HL-60 (cell line): ENCODE measurements at regions not wholly inside any gene's neighbourhood (a gene's known extent, or its start where the extent isn't known, plus 50 kb on each side); places are given as distances from the start of the nearest gene placed in this dataset.

ENCODE experiments used
- CTCF ChIP-seq: IDR thresholded peaks from one replicate; pipeline ENCODE4 v1.5.1; 2011; ENCODE audit warnings: low read length, control low read depth, inconsistent platforms; ENCODE audit not compliant: insufficient read depth
- GABPA ChIP-seq: IDR thresholded peaks from 2 replicates; pipeline ENCODE4 v1.6.1; 2012; ENCODE audit warnings: low read depth
- POLR2AphosphoS5 ChIP-seq: IDR thresholded peaks from 2 replicates; pipeline ENCODE4 v1.6.1; 2012; ENCODE audit warnings: low read depth
- REST ChIP-seq: IDR thresholded peaks from 2 replicates; pipeline ENCODE4 v1.6.1; 2012; ENCODE audit warnings: low read depth; ENCODE audit not compliant: insufficient replicate concordance
- SPI1 ChIP-seq: IDR thresholded peaks from 2 replicates; pipeline ENCODE4 v1.6.1; 2012; ENCODE audit warnings: low read depth, mild to moderate bottlenecking, borderline replicate concordance

DNA sequence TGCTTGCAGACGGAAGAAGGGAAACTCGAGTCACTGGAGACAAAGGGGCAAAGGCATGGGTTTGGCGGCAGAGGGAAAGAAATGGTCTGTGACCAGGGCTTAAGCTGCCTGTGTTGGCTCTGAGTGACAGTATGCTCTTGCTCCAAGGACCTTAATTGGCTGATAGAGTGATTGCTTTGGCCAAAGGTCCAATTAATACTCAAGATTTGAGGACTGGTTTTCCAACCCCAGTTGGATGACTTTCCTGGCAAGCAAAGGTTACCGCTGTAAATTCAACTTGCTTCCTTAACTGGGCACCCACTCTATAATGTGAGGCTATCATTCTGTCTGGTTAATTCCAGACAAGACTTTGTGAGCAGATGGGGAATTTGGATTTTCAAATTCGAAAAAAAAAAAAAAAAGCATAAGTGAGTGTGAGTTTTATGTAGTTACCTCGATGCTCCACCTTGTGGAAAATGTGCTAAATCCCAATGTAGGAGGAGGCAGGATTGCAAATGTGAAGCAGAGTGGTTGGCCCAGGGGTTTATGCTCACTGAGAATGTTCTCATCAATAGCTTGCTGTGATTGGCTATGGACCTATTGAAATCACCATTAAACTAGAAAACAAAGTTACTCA is 150.7 kb upstream of the GMDS start:
- TF ChIP-seq CTCF (no peak), GABPA (no peak), REST (no peak), SPI1 (no peak), POLR2AphosphoS5 (no peak)
